A673 (cell line): ENCODE measurements at regions not wholly inside any gene's neighbourhood (a gene's known extent, or its start where the extent isn't known, plus 50 kb on each side); places are given as distances from the start of the nearest gene placed in this dataset.

Experiments
- BruUV-seq: library from RNA; stranded (reverse); fragments of 400-500 nt; replicated peaks from 2 replicates; lab custom pipeline; 2021; lab: Mats Ljungman, UMichigan
- CTCF ChIA-PET: fragments of 300-600 bp; sonication (Branson Sonifier 250); formaldehyde crosslinking; loops from one replicate; lab custom pipeline; 2022; ENCODE audit warnings: antibody characterized with exemption; lab: Charles Lee
- POLR2A ChIA-PET: fragments of 300-600 bp; sonication (Branson Sonifier 250); formaldehyde crosslinking; loops from one replicate; lab custom pipeline; 2022; ENCODE audit warnings: antibody characterized with exemption; ENCODE audit not compliant: low non-redundant PET; lab: Charles Lee
- DNase-seq: peaks from one replicate; pipeline ENCODE4 v3.0.0-alpha.2; 2015; ENCODE audit warnings: low spot score
- H3K27ac ChIP-seq: fragments of 200-600 bp; sonication (generic); 2 replicates; pipeline ENCODE4 v1.5.1; 2016; ENCODE audit warnings: mixed run types, low read depth, mild to moderate bottlenecking, mixed read lengths, antibody characterized with exemption, low read length; ENCODE audit not compliant: poor library complexity, severe bottlenecking
- H3K27me3 ChIP-seq: fragments of 200-600 bp; sonication (generic); replicated peaks from 2 replicates; pipeline ENCODE4 v1.6.1; 2017; ENCODE audit warnings: mixed run types, low read depth, mild to moderate bottlenecking, mixed read lengths, antibody characterized with exemption, low read length; ENCODE audit not compliant: insufficient read depth, poor library complexity
- H3K36me3 ChIP-seq: fragments of 200-600 bp; sonication (generic); 2 replicates; pipeline ENCODE4 v1.6.1; 2016; ENCODE audit warnings: mixed run types, mild to moderate bottlenecking, mixed read lengths, antibody characterized with exemption, low read length; ENCODE audit not compliant: insufficient read depth, poor library complexity, severe bottlenecking
- H3K4me1 ChIP-seq: fragments of 200-600 bp; sonication (generic); 2 replicates; pipeline ENCODE4 v1.6.1; 2017; ENCODE audit warnings: mixed run types, mild to moderate bottlenecking, mixed read lengths, antibody characterized with exemption, low read length; ENCODE audit not compliant: insufficient read depth, poor library complexity, severe bottlenecking
- H3K4me3 ChIP-seq: fragments of 200-600 bp; sonication (generic); 2 replicates; pipeline ENCODE4 v1.5.1; 2016; ENCODE audit warnings: low read depth, mixed run types, mild to moderate bottlenecking, mixed read lengths, low read length; ENCODE audit not compliant: poor library complexity, severe bottlenecking
- H3K9me3 ChIP-seq: fragments of 200-600 bp; sonication (generic); 2 replicates; pipeline ENCODE4 v1.6.1; 2016; ENCODE audit warnings: mixed run types, low read depth, mild to moderate bottlenecking, mixed read lengths, antibody characterized with exemption, low read length; ENCODE audit not compliant: poor library complexity, severe bottlenecking
- CTCF ChIP-seq: fragments of 300-800, 200-600 bp; sonication (generic); conservative IDR thresholded peaks from 2 replicates; pipeline ENCODE4 v1.5.1; 2017; ENCODE audit warnings: low read depth, mild to moderate bottlenecking, antibody characterized with exemption, low read length, moderate library complexity, mixed read lengths
- EZH2 ChIP-seq: fragments of 200-600 bp; sonication (generic); IDR thresholded peaks from 2 replicates; pipeline ENCODE4 v1.6.1; 2017; ENCODE audit warnings: borderline replicate concordance, low read depth, mild to moderate bottlenecking, mixed read lengths, antibody characterized with exemption, low read length; ENCODE audit not compliant: poor library complexity, severe bottlenecking
- intact Hi-C: fragments of 100-400 bp; cut with micrococcal nuclease; formaldehyde crosslinking; loops from one replicate; pipeline ENCODE4 v1.10.0; 2022; ENCODE audit not compliant: unreplicated experiment

DNA sequence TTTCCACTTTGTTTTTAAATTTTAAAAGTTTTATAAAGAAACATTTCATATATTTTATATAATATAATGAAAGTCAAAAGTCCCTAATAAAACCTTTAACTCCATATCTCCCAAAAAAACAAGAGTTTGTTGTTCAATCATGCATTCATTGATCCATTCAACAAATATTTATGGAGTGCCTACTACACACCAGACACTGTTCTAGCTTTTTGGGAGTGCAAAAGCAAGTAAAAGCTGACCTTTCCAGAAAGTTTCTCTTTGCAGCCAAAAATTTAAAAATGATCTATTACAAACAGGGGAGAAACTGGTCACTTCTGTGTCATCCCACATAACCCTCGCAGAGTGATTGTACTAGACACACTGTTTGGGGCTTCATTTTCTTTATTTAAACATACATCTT, 740.0 kb upstream of the TBX3 start:
- no peak for DNase-seq
- POLR2A ChIA-PET = no interaction called here
- CTCF ChIA-PET = no interaction called here
- H3K36me3 ChIP-seq = no peaks in the 10 kb centered on the region
- H3K27me3 ChIP-seq = no peaks in the 10 kb centered on the region
- TF ChIP-seq EZH2 (no peak), CTCF (no peak)
- no peaks in the 10 kb centered on the region for H3K4me1 ChIP-seq
- intact Hi-C loops = no loop called here
- no TSS peak for BruUV-seq
- H3K4me3 ChIP-seq = no peak overlapping the region
- H3K9me3 ChIP-seq = peaks cover 4% of the 10 kb centered on the region
- no peak overlapping the region for H3K27ac ChIP-seq

GRCh38 chr12:115423546-115423987, 739.6 kb upstream of the TBX3 start:
- intact Hi-C loops = no loop called here
- no TSS peak for BruUV-seq
- DNase-seq = no peak
- no peaks in the 10 kb centered on the region for H3K27me3 ChIP-seq
- CTCF ChIA-PET = no interaction called here
- H3K9me3 ChIP-seq = peaks cover 1% of the 10 kb centered on the region
- H3K36me3 ChIP-seq = no peaks in the 10 kb centered on the region
- no peak overlapping the region for H3K27ac ChIP-seq
- TF ChIP-seq CTCF = no peak
- TF ChIP-seq EZH2 = no peak
- H3K4me3 ChIP-seq = no peak overlapping the region
- POLR2A ChIA-PET = no interaction called here
- H3K4me1 ChIP-seq = no peaks in the 10 kb centered on the region

DNA sequence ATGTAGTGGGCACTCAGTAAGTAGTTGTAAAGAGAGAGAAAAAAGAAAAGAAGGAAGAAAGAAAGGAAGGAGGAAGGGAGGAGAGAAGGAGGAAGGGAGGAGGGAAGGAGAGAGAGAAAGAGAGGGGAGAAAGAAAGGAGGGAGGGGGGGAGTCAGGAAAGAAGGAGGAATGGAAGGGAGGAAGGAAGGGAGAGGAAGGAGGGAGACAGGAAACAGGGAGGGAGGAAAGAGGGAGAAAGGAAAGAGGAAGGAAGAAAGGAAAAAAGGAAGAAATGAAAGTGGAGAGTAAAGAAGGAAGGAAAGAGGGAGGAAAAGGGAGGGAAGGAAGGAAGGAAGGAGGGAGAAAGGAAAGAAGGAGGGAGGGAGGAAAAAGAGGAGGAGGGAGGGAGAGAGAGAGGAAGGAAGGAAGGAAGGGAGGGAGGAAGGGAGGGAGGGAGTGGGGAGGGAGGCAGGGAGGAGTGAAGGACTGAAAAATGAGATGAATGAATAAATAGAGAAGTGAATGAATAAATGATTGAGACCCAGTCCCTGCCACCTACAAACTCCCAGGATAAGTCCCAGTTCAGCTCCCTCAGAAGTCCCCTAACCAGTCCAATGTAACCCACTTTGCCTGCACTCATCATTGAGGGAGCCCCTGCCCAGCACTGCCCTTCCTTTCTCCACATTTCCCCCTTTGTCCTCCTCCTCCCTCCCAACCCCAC, 739.0 kb upstream of the TBX3 start:
- no TSS peak for BruUV-seq
- Histone ChIP-seq H3K9me3 (no peaks in the 10 kb centered on the region), H3K4me3 (no peak overlapping the region), H3K4me1 (no peaks in the 10 kb centered on the region), H3K27ac (no peak overlapping the region), H3K36me3 (no peaks in the 10 kb centered on the region), H3K27me3 (no peaks in the 10 kb centered on the region)
- POLR2A ChIA-PET = no interaction called here
- TF ChIP-seq EZH2 (no peak), CTCF (no peak)
- intact Hi-C loops = no loop called here
- CTCF ChIA-PET = no interaction called here
- no peak for DNase-seq
